ENCODE measurements at regions not wholly inside any gene's neighbourhood (a gene's known extent, or its start where the extent isn't known, plus 50 kb on each side); places are given as distances from the start of the nearest gene placed in this dataset.

GRCh38 chr5:159727167-159727566 lies 189.1 kb upstream of the ADRA1B start:
- H3K27me3 ChIP-seq (ENCODE audit: control insufficient read depth in 1 of 2, insufficient read depth in 2 of 2, low read length in 1 of 2), result no peaks in the 10 kb centered on the region
- H3K4me1 ChIP-seq (ENCODE audit: control insufficient read depth in 1 of 2, insufficient read depth in 2 of 2, low read length in 2 of 2), result no peaks in the 10 kb centered on the region
- H3K9me3 ChIP-seq (ENCODE audit: control insufficient read depth, low read length), result no peaks in the 10 kb centered on the region
- intact Hi-C loops (cut with DNase I), result no loop called here
- 83 to 86% methylated on average over 1 of the region's 1 CpG for WGBS, 2 donors
- DNase-seq (no peak), ATAC-seq (ENCODE audit: low FRiP score) (no peak)
- H3K4me3 ChIP-seq (ENCODE audit: low read length in 2 of 2), result no peak overlapping the region
- no peaks in the 10 kb centered on the region for H3K36me3 ChIP-seq (ENCODE audit: control insufficient read depth in 1 of 2, insufficient read depth in 2 of 2, low read length in 1 of 2)
- H3K27ac ChIP-seq (ENCODE audit: low read depth in 1 of 2, low read length in 2 of 2), result no peak overlapping the region

- Histone ChIP-seq H3K27ac (ENCODE audit: low read depth in 1 of 2, low read length in 2 of 2) (no peak overlapping the region), H3K9me3 (ENCODE audit: control insufficient read depth, low read length) (no peaks in the 10 kb centered on the region), H3K4me1 (ENCODE audit: control insufficient read depth in 1 of 2, insufficient read depth in 2 of 2, low read length in 2 of 2) (no peaks in the 10 kb centered on the region), H3K36me3 (ENCODE audit: control insufficient read depth in 1 of 2, insufficient read depth in 2 of 2, low read length in 1 of 2) (no peaks in the 10 kb centered on the region), H3K4me3 (ENCODE audit: low read length in 2 of 2) (no peak overlapping the region), H3K27me3 (ENCODE audit: control insufficient read depth in 1 of 2, insufficient read depth in 2 of 2, low read length in 1 of 2) (no peaks in the 10 kb centered on the region)
- WGBS, 2 donors, result 82 to 93% methylated on average over 1 of the region's 1 CpG
- no peak for DNase-seq
- intact Hi-C loops (cut with DNase I), result no loop called here
- ATAC-seq (ENCODE audit: low FRiP score), result no peak
Observed at GRCh38 chr5:159730285-159730684, 186.0 kb upstream of the ADRA1B start.

GRCh38 chr5:159732220-159732619 lies 184.1 kb upstream of the ADRA1B start:
- no peaks in the 10 kb centered on the region for H3K36me3 ChIP-seq (ENCODE audit: control insufficient read depth in 1 of 2, insufficient read depth in 2 of 2, low read length in 1 of 2)
- no peak for ATAC-seq (ENCODE audit: low FRiP score)
- 78 to 79% methylated on average over 4 of the region's 4 CpGs for WGBS, 2 donors

GRCh38 chr5:159734366-159734765 lies 181.9 kb upstream of the ADRA1B start:
- intact Hi-C loops (cut with DNase I), result no loop called here
- Histone ChIP-seq H3K4me1 (ENCODE audit: control insufficient read depth in 1 of 2, insufficient read depth in 2 of 2, low read length in 2 of 2) (peaks cover 1 to 5% of the 10 kb centered on the region in 2 donors), H3K4me3 (ENCODE audit: low read length in 2 of 2) (no peak overlapping the region), H3K27me3 (ENCODE audit: control insufficient read depth in 1 of 2, insufficient read depth in 2 of 2, low read length in 1 of 2) (no peaks in the 10 kb centered on the region), H3K9me3 (ENCODE audit: control insufficient read depth, low read length) (no peaks in the 10 kb centered on the region), H3K27ac (ENCODE audit: low read depth in 1 of 2, low read length in 2 of 2) (no peak overlapping the region), H3K36me3 (ENCODE audit: control insufficient read depth in 1 of 2, insufficient read depth in 2 of 2, low read length in 1 of 2) (no peaks in the 10 kb centered on the region)
- ATAC-seq (ENCODE audit: low FRiP score) (no peak), DNase-seq (no peak)
- WGBS, 2 donors, result 90 to 93% methylated on average over 2 of the region's 2 CpGs

More at GRCh38 chr5:159732220-159732619, 184.1 kb upstream of the ADRA1B start:
- no peaks in the 10 kb centered on the region for H3K9me3 ChIP-seq (ENCODE audit: control insufficient read depth, low read length)
- peaks cover 0 to 5% of the 10 kb centered on the region in 2 donors for H3K4me1 ChIP-seq (ENCODE audit: control insufficient read depth in 1 of 2, insufficient read depth in 2 of 2, low read length in 2 of 2)
- no peak overlapping the region for H3K4me3 ChIP-seq (ENCODE audit: low read length in 2 of 2)
- no peak for DNase-seq
- intact Hi-C loops (cut with DNase I), result no loop called here
- H3K27ac ChIP-seq (ENCODE audit: low read depth in 1 of 2, low read length in 2 of 2), result no peak overlapping the region
- H3K27me3 ChIP-seq (ENCODE audit: control insufficient read depth in 1 of 2, insufficient read depth in 2 of 2, low read length in 1 of 2), result no peaks in the 10 kb centered on the region

GRCh38 chr5:159735036-159735435 lies 181.2 kb upstream of the ADRA1B start:
- Histone ChIP-seq H3K4me3 (ENCODE audit: low read length in 2 of 2) (no peak overlapping the region), H3K4me1 (ENCODE audit: control insufficient read depth in 1 of 2, insufficient read depth in 2 of 2, low read length in 2 of 2) (peaks cover 1 to 5% of the 10 kb centered on the region in 2 donors), H3K27ac (ENCODE audit: low read depth in 1 of 2, low read length in 2 of 2) (no peak overlapping the region), H3K36me3 (ENCODE audit: control insufficient read depth in 1 of 2, insufficient read depth in 2 of 2, low read length in 1 of 2) (no peaks in the 10 kb centered on the region), H3K9me3 (ENCODE audit: control insufficient read depth, low read length) (no peaks in the 10 kb centered on the region), H3K27me3 (ENCODE audit: control insufficient read depth in 1 of 2, insufficient read depth in 2 of 2, low read length in 1 of 2) (no peaks in the 10 kb centered on the region)
- DNase-seq, result no peak
- WGBS, 2 donors, result 47 to 59% methylated on average over 2 of the region's 2 CpGs
- intact Hi-C loops (cut with DNase I), result no loop called here
- ATAC-seq (ENCODE audit: low FRiP score), result no peak

- H3K36me3 ChIP-seq (ENCODE audit: control insufficient read depth in 1 of 2, insufficient read depth in 2 of 2, low read length in 1 of 2), result no peaks in the 10 kb centered on the region
- intact Hi-C loops (cut with DNase I), result no loop called here
- H3K9me3 ChIP-seq (ENCODE audit: control insufficient read depth, low read length), result no peaks in the 10 kb centered on the region
- ATAC-seq (ENCODE audit: low FRiP score), result no peak
- 82 to 84% methylated on average over 8 of the region's 8 CpGs for WGBS, 2 donors
- H3K27ac ChIP-seq (ENCODE audit: low read depth in 1 of 2, low read length in 2 of 2), result no peak overlapping the region
- H3K27me3 ChIP-seq (ENCODE audit: control insufficient read depth in 1 of 2, insufficient read depth in 2 of 2, low read length in 1 of 2), result no peaks in the 10 kb centered on the region
- no peak for DNase-seq
- H3K4me3 ChIP-seq (ENCODE audit: low read length in 2 of 2), result no peak overlapping the region
- peaks cover 1 to 5% of the 10 kb centered on the region in 2 donors for H3K4me1 ChIP-seq (ENCODE audit: control insufficient read depth in 1 of 2, insufficient read depth in 2 of 2, low read length in 2 of 2)
Observed at GRCh38 chr5:159735749-159736660, 180.3 kb upstream of the ADRA1B start.

GRCh38 chr5:159736844-159737243 lies 179.4 kb upstream of the ADRA1B start:
- Histone ChIP-seq H3K9me3 (ENCODE audit: control insufficient read depth, low read length) (no peaks in the 10 kb centered on the region), H3K36me3 (ENCODE audit: control insufficient read depth in 1 of 2, insufficient read depth in 2 of 2, low read length in 1 of 2) (no peaks in the 10 kb centered on the region), H3K27ac (ENCODE audit: low read depth in 1 of 2, low read length in 2 of 2) (no peak overlapping the region), H3K4me3 (ENCODE audit: low read length in 2 of 2) (no peak overlapping the region), H3K27me3 (ENCODE audit: control insufficient read depth in 1 of 2, insufficient read depth in 2 of 2, low read length in 1 of 2) (no peaks in the 10 kb centered on the region), H3K4me1 (ENCODE audit: control insufficient read depth in 1 of 2, insufficient read depth in 2 of 2, low read length in 2 of 2) (peaks cover 1 to 5% of the 10 kb centered on the region in 2 donors)
- intact Hi-C loops (cut with DNase I), result no loop called here
- WGBS, 2 donors, result 67 to 72% methylated on average over 2 of the region's 2 CpGs
- ATAC-seq (ENCODE audit: low FRiP score) (no peak), DNase-seq (no peak)

GRCh38 chr5:159737263-159737662 lies 179.0 kb upstream of the ADRA1B start:
- peaks cover 1 to 5% of the 10 kb centered on the region in 2 donors for H3K4me1 ChIP-seq (ENCODE audit: control insufficient read depth in 1 of 2, insufficient read depth in 2 of 2, low read length in 2 of 2)
- H3K9me3 ChIP-seq (ENCODE audit: control insufficient read depth, low read length), result no peaks in the 10 kb centered on the region
- WGBS, 2 donors, result 85 to 86% methylated on average over 5 of the region's 5 CpGs
- DNase-seq (no peak), ATAC-seq (ENCODE audit: low FRiP score) (no peak)
- intact Hi-C loops (cut with DNase I), result no loop called here
- no peak overlapping the region for H3K4me3 ChIP-seq (ENCODE audit: low read length in 2 of 2)
- no peaks in the 10 kb centered on the region for H3K27me3 ChIP-seq (ENCODE audit: control insufficient read depth in 1 of 2, insufficient read depth in 2 of 2, low read length in 1 of 2)
- H3K27ac ChIP-seq (ENCODE audit: low read depth in 1 of 2, low read length in 2 of 2), result no peak overlapping the region
- no peaks in the 10 kb centered on the region for H3K36me3 ChIP-seq (ENCODE audit: control insufficient read depth in 1 of 2, insufficient read depth in 2 of 2, low read length in 1 of 2)

GRCh38 chr5:159741829-159742322 lies 174.4 kb upstream of the ADRA1B start:
- ATAC-seq (ENCODE audit: low FRiP score) (no peak), DNase-seq (no peak)
- Histone ChIP-seq H3K4me3 (ENCODE audit: low read length in 2 of 2) (no peak overlapping the region), H3K27ac (ENCODE audit: low read depth in 1 of 2, low read length in 2 of 2) (no peak overlapping the region), H3K27me3 (ENCODE audit: control insufficient read depth in 1 of 2, insufficient read depth in 2 of 2, low read length in 1 of 2) (no peaks in the 10 kb centered on the region), H3K9me3 (ENCODE audit: control insufficient read depth, low read length) (no peaks in the 10 kb centered on the region), H3K36me3 (ENCODE audit: control insufficient read depth in 1 of 2, insufficient read depth in 2 of 2, low read length in 1 of 2) (no peaks in the 10 kb centered on the region), H3K4me1 (ENCODE audit: control insufficient read depth in 1 of 2, insufficient read depth in 2 of 2, low read length in 2 of 2) (peaks cover 0 to 1% of the 10 kb centered on the region in 2 donors)
- intact Hi-C loops (cut with DNase I), result no loop called here
- WGBS, 2 donors, result 90 to 91% methylated on average over 5 of the region's 5 CpGs

Measured in aorta (tissue), 5 donors.